ENCODE measurements at regions not wholly inside any gene's neighbourhood (a gene's known extent, or its start where the extent isn't known, plus 50 kb on each side); places are given as distances from the start of the nearest gene placed in this dataset.

- DNase-seq (no peak), ATAC-seq (no peak)
- no peaks in the 10 kb centered on the region for H3K4me1 ChIP-seq
- H3K27ac ChIP-seq = no peak overlapping the region
- H3K36me3 ChIP-seq = no peaks in the 10 kb centered on the region
- no peaks in the 10 kb centered on the region for H3K27me3 ChIP-seq (ENCODE audit: low read depth)
- H3K9me3 ChIP-seq = no peaks in the 10 kb centered on the region
- no peak overlapping the region for H3K4me3 ChIP-seq
- intact Hi-C loops (cut with DNase I) = no loop called here
- no peak for TF ChIP-seq CTCF (IDR thresholded peaks at IDR 0.05)
Measured at GRCh38 chr2:83582589-83582988, 876.5 kb downstream of the SUCLG1 start.

GRCh38 chr2:83579507-83579906 is 879.6 kb downstream of the SUCLG1 start:
- Histone ChIP-seq H3K4me3 (no peak overlapping the region), H3K9me3 (no peaks in the 10 kb centered on the region), H3K27ac (no peak overlapping the region), H3K4me1 (no peaks in the 10 kb centered on the region), H3K36me3 (no peaks in the 10 kb centered on the region), H3K27me3 (ENCODE audit: low read depth) (no peaks in the 10 kb centered on the region)
- no peak for DNase-seq
- ATAC-seq = no peak
- TF ChIP-seq CTCF (IDR thresholded peaks at IDR 0.05) = no peak
- intact Hi-C loops (cut with DNase I) = no loop called here

GRCh38 chr2:83578405-83578804 is 880.7 kb downstream of the SUCLG1 start:
- DNase-seq = no peak
- TF ChIP-seq CTCF (IDR thresholded peaks at IDR 0.05) = no peak
- intact Hi-C loops (cut with DNase I) = no loop called here

GRCh38 chr2:83574614-83575013 is 884.5 kb downstream of the SUCLG1 start:
- Histone ChIP-seq H3K36me3 (no peaks in the 10 kb centered on the region), H3K27ac (no peak overlapping the region), H3K4me3 (no peak overlapping the region), H3K9me3 (no peaks in the 10 kb centered on the region), H3K4me1 (no peaks in the 10 kb centered on the region), H3K27me3 (ENCODE audit: low read depth) (no peaks in the 10 kb centered on the region)
- DNase-seq = no peak
- intact Hi-C loops (cut with DNase I) = no loop called here
- TF ChIP-seq CTCF (IDR thresholded peaks at IDR 0.05) = no peak
- ATAC-seq = no peak

More at GRCh38 chr2:83578405-83578804, 880.7 kb downstream of the SUCLG1 start:
- Histone ChIP-seq H3K27ac (no peak overlapping the region), H3K9me3 (no peaks in the 10 kb centered on the region), H3K27me3 (ENCODE audit: low read depth) (no peaks in the 10 kb centered on the region), H3K4me1 (no peaks in the 10 kb centered on the region), H3K36me3 (no peaks in the 10 kb centered on the region), H3K4me3 (no peak overlapping the region)
- ATAC-seq = no peak

GRCh38 chr2:83573060-83573459 is 886.0 kb downstream of the SUCLG1 start:
- Histone ChIP-seq H3K4me3 (no peak overlapping the region), H3K36me3 (no peaks in the 10 kb centered on the region), H3K27me3 (ENCODE audit: low read depth) (no peaks in the 10 kb centered on the region), H3K27ac (no peak overlapping the region), H3K9me3 (no peaks in the 10 kb centered on the region), H3K4me1 (no peaks in the 10 kb centered on the region)
- intact Hi-C loops (cut with DNase I) = no loop called here
- DNase-seq (no peak), ATAC-seq (no peak)
- TF ChIP-seq CTCF (IDR thresholded peaks at IDR 0.05) = no peak

- no peak for TF ChIP-seq CTCF (IDR thresholded peaks at IDR 0.05)
- ATAC-seq = no peak
- intact Hi-C loops (cut with DNase I) = no loop called here
Measured at GRCh38 chr2:83572400-83572799, 886.7 kb downstream of the SUCLG1 start.

More at GRCh38 chr2:83572400-83572799, 886.7 kb downstream of the SUCLG1 start:
- Histone ChIP-seq H3K27me3 (ENCODE audit: low read depth) (no peaks in the 10 kb centered on the region), H3K36me3 (no peaks in the 10 kb centered on the region), H3K4me1 (no peaks in the 10 kb centered on the region), H3K27ac (no peak overlapping the region), H3K4me3 (no peak overlapping the region), H3K9me3 (no peaks in the 10 kb centered on the region)
- no peak for DNase-seq
